Keratinocyte (primary cell): ENCODE measurements at regions not wholly inside any gene's neighbourhood (a gene's known extent, or its start where the extent isn't known, plus 50 kb on each side); places are given as distances from the start of the nearest gene placed in this dataset.

Experiments used
- DNase-seq: peaks from one replicate; pipeline ENCODE4 v3.0.0-alpha.2; 2011; ENCODE audit warnings: low read depth, missing footprints, low spot score
- FAIRE-seq: peaks from 2 replicates; lab custom pipeline; 2011; peaks lifted over from hg19 to GRCh38; lab: Jason Lieb, UNC
- H2AFZ ChIP-seq: 2 replicates; pipeline ENCODE4 v1.6.0; 2012; ENCODE audit warnings: low read length, control low read depth, inconsistent platforms; ENCODE audit not compliant: control insufficient read depth
- H3K27ac ChIP-seq: 2 replicates; pipeline ENCODE4 v1.5.1; 2011; ENCODE audit warnings: low read length; ENCODE audit not compliant: control insufficient read depth, insufficient read depth
- H3K27me3 ChIP-seq: 3 replicates; pipeline ENCODE4 v1.6.0; 2011; ENCODE audit warnings: low read length; ENCODE audit not compliant: control insufficient read depth, insufficient read depth; ENCODE audit errors: extremely low read depth
- H3K36me3 ChIP-seq, 2 experiments: 2 replicates in 1 of 2; 3 replicates in 1 of 2; pipeline ENCODE4 v1.5.1; 2011; ENCODE audit warnings: low read length in 2 of 2, mild to moderate bottlenecking in 1 of 2; ENCODE audit not compliant: control insufficient read depth in 2 of 2, insufficient read depth in 2 of 2; ENCODE audit errors: extremely low read depth in 1 of 2
- H3K4me1 ChIP-seq: 3 replicates; pipeline ENCODE4 v1.5.1; 2011; ENCODE audit warnings: low read length; ENCODE audit not compliant: control insufficient read depth, insufficient read depth; ENCODE audit errors: extremely low read depth
- H3K4me2 ChIP-seq: 3 replicates; pipeline ENCODE4 v1.6.0; 2011; ENCODE audit warnings: low read depth, low read length; ENCODE audit not compliant: control insufficient read depth, insufficient read depth; ENCODE audit errors: extremely low read depth
- H3K4me3 ChIP-seq, 3 experiments: fragments of 200-600 bp in 1 of 3; sonication (generic) in 1 of 3; 2 replicates in 2 of 3; 3 replicates in 1 of 3; pipeline ENCODE4 v1.5.1; 2011 to 2016; ENCODE audit warnings: low read length in 3 of 3, mild to moderate bottlenecking in 3 of 3, control low read depth in 2 of 3, inconsistent platforms in 1 of 3, low read depth in 1 of 3, mixed read lengths in 1 of 3, mixed run types in 1 of 3, moderate library complexity in 1 of 3; ENCODE audit not compliant: control insufficient read depth in 2 of 3, insufficient read depth in 2 of 3; ENCODE audit errors: extremely low read depth in 1 of 3
- H3K79me2 ChIP-seq: 2 replicates; pipeline ENCODE4 v1.6.0; 2012; ENCODE audit warnings: low read length; ENCODE audit not compliant: control insufficient read depth, insufficient read depth
- H3K9ac ChIP-seq: 3 replicates; pipeline ENCODE4 v1.6.0; 2011; ENCODE audit warnings: low read length; ENCODE audit not compliant: control insufficient read depth, insufficient read depth; ENCODE audit errors: extremely low read depth
- H3K9me1 ChIP-seq: 3 replicates; pipeline ENCODE4 v1.6.0; 2011; ENCODE audit warnings: low read length; ENCODE audit not compliant: control insufficient read depth, insufficient read depth; ENCODE audit errors: extremely low read depth
- H3K9me3 ChIP-seq: 2 replicates; pipeline ENCODE4 v1.5.1; 2012; ENCODE audit warnings: low read depth, low read length; ENCODE audit not compliant: control insufficient read depth
- H4K20me1 ChIP-seq: 3 replicates; pipeline ENCODE4 v1.6.0; 2011; ENCODE audit warnings: low read length; ENCODE audit not compliant: control insufficient read depth, insufficient read depth; ENCODE audit errors: extremely low read depth
- CTCF ChIP-seq, 3 experiments: IDR thresholded peaks in 1 of 3; conservative IDR thresholded peaks in 1 of 3; optimal IDR thresholded peaks in 1 of 3; 2 replicates in 2 of 3; 3 replicates in 1 of 3; pipeline versions ENCODE3 to v1.5.1; 2011; ENCODE audit warnings: low read length in 3 of 3, mild to moderate bottlenecking in 3 of 3, moderate library complexity in 2 of 3, control low read depth in 1 of 3, inconsistent platforms in 1 of 3; ENCODE audit not compliant: insufficient read depth in 2 of 3; ENCODE audit errors: extremely low read depth in 1 of 3
- EZH2 ChIP-seq: IDR thresholded peaks from one replicate; pipeline ENCODE4 v1.6.1; 2012; ENCODE audit warnings: inconsistent platforms, mild to moderate bottlenecking, low read length, moderate library complexity
- dilution Hi-C: fragments of 300-500 bp; cut with MboI; formaldehyde crosslinking; loops from one replicate; pipeline ENCODE4 v1.7.0; 2020; ENCODE audit warnings: low sequenced_read_pairs; ENCODE audit not compliant: extremely low pct_ligation_motif_present

- peak; percentile 29 for FAIRE-seq
- no peaks in the 10 kb centered on the region for H3K9me1 ChIP-seq
Measured at GRCh38 chr2:200099256-200099655, 143.9 kb downstream of the MAIP1 start.

GRCh38 chr2:200100027-200100426 lies 144.6 kb downstream of the MAIP1 start:
- Histone ChIP-seq H3K27ac (no peak overlapping the region), H3K9ac (no peak overlapping the region), H3K4me2 (no peak overlapping the region), H3K36me3 (no peaks in the 10 kb centered on the region), H3K9me1 (no peaks in the 10 kb centered on the region), H3K4me3 (no peak overlapping the region), H3K9me3 (no peaks in the 10 kb centered on the region), H3K79me2 (no peaks in the 10 kb centered on the region), H3K4me1 (no peaks in the 10 kb centered on the region), H4K20me1 (no peaks in the 10 kb centered on the region), H2AFZ (no peak overlapping the region), H3K27me3 (no peaks in the 10 kb centered on the region)
- no peak for TF ChIP-seq EZH2
- no peak for TF ChIP-seq CTCF (optimal IDR thresholded peaks at IDR 0.05 in 1 of 3, IDR thresholded peaks at IDR 0.05 in 1 of 3, conservative IDR thresholded peaks at IDR 0.05 in 1 of 3; ENCODE audit: extremely low read depth in 1 of 3, insufficient read depth in 2 of 3, low read length in 3 of 3)
- dilution Hi-C loops, result no loop called here
- FAIRE-seq (no peak), DNase-seq (no peak)

More at GRCh38 chr2:200099256-200099655, 143.9 kb downstream of the MAIP1 start:
- no peak overlapping the region for H3K4me3 ChIP-seq
- H3K9ac ChIP-seq, result no peak overlapping the region
- H3K27ac ChIP-seq, result no peak overlapping the region
- H3K4me2 ChIP-seq, result no peak overlapping the region
- dilution Hi-C loops, result no loop called here
- H3K4me1 ChIP-seq, result no peaks in the 10 kb centered on the region
- H3K79me2 ChIP-seq, result no peaks in the 10 kb centered on the region
- H4K20me1 ChIP-seq, result no peaks in the 10 kb centered on the region
- H3K36me3 ChIP-seq, result no peaks in the 10 kb centered on the region
- no peaks in the 10 kb centered on the region for H3K27me3 ChIP-seq
- no peaks in the 10 kb centered on the region for H3K9me3 ChIP-seq
- H2AFZ ChIP-seq, result no peak overlapping the region
- TF ChIP-seq CTCF (optimal IDR thresholded peaks at IDR 0.05 in 1 of 3, IDR thresholded peaks at IDR 0.05 in 1 of 3, conservative IDR thresholded peaks at IDR 0.05 in 1 of 3; ENCODE audit: extremely low read depth in 1 of 3, insufficient read depth in 2 of 3, low read length in 3 of 3) (no peak), EZH2 (no peak)
- DNase-seq, result no peak
